Loucy (cell line): ENCODE measurements at regions not wholly inside any gene's neighbourhood (a gene's known extent, or its start where the extent isn't known, plus 50 kb on each side); places are given as distances from the start of the nearest gene placed in this dataset.

Experiments used
- EZH2phosphoT487 ChIP-seq: fragments of 200-600 bp; IDR thresholded peaks from 2 replicates; pipeline ENCODE4 v1.6.1; 2018; ENCODE audit warnings: antibody characterized with exemption, mild to moderate bottlenecking, moderate library complexity, borderline replicate concordance
- TF ChIP-seq, protein P1 (sequence below): fragments of 200-600 bp; sonication (generic); conservative IDR thresholded peaks from 2 replicates; pipeline ENCODE4 v1.5.1; 2014; ENCODE audit warnings: mild to moderate bottlenecking, antibody characterized with exemption, low read length

DNA sequence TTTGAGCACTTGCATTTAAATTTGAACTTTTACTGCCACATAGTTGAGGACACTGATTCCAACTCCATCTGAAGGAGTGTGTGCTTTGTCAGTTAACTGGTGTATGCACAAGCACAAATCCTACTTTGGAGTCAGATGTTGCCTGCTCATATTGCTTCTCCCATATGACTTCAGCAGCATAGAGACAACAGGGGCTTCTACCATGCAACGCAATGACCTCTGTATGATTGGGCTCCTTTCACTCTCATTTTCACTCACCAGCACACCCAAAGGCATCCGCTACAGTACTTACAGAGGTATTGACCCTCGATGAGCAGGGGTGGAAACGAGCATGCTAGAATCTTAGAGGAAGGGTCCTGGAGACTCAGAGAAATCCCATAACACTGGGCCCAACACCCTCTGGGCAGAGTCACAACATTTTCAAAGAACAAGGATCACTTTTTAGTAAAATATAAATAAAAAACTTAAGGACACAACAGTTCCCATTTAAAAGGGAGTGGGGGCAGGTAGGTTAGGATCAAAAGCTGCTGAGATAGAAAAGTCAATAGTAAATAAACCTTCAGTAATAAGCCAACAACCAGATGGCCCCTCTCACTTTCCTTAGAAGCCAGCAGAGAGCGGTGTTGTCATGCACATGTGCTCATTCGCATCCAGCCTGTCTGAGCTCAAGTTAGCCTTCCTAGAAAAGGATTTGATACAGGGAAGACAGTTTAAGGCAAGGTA lies 203.8 kb downstream of the SNCAIP start:
- TF ChIP-seq, protein P1, sequence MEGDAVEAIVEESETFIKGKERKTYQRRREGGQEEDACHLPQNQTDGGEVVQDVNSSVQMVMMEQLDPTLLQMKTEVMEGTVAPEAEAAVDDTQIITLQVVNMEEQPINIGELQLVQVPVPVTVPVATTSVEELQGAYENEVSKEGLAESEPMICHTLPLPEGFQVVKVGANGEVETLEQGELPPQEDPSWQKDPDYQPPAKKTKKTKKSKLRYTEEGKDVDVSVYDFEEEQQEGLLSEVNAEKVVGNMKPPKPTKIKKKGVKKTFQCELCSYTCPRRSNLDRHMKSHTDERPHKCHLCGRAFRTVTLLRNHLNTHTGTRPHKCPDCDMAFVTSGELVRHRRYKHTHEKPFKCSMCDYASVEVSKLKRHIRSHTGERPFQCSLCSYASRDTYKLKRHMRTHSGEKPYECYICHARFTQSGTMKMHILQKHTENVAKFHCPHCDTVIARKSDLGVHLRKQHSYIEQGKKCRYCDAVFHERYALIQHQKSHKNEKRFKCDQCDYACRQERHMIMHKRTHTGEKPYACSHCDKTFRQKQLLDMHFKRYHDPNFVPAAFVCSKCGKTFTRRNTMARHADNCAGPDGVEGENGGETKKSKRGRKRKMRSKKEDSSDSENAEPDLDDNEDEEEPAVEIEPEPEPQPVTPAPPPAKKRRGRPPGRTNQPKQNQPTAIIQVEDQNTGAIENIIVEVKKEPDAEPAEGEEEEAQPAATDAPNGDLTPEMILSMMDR, result peak; percentile 59
- no peak for TF ChIP-seq EZH2phosphoT487
